ENCODE measurements at regions not wholly inside any gene's neighbourhood (a gene's known extent, or its start where the extent isn't known, plus 50 kb on each side); places are given as distances from the start of the nearest gene placed in this dataset.

DNA sequence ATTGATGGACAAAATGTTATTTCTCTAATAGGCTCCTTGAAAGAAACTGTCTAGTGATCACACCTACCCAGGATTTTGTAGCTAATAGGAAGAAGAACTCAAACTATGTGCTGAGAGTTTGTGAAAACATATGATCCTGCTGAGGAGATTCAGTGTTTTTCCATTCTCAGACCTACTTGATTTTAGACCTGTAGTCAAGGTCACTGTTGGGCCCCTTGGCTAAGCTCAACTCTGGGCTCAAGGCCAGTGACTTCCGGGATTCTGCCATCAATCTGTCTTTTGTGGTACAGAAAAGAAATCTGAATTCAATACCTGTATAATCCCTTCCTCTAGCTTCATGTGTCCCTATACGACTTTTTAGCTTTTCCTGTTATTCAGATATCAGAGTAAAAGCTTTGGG, 79.7 kb upstream of the FERD3L start (continued):
- TF ChIP-seq CREB1 (IDR thresholded peaks at IDR 0.05): no peak
- no peak for TF ChIP-seq NRF1 (IDR thresholded peaks at IDR 0.05; ENCODE audit: low read depth, low read length)
- TF ChIP-seq POLR2A (IDR thresholded peaks at IDR 0.05; ENCODE audit: control extremely low read depth in 1 of 2, low read depth in 2 of 2, low read length in 2 of 2): no peak
- no peak for TF ChIP-seq POLR2AphosphoS5 (IDR thresholded peaks at IDR 0.05; ENCODE audit: low read depth, low read length)
- TF ChIP-seq SP2 (IDR thresholded peaks at IDR 0.05; ENCODE audit: low read length): no peak
- TF ChIP-seq CEBPB (IDR thresholded peaks at IDR 0.05; ENCODE audit: low read depth, low read length): no peak
- TF ChIP-seq RBBP5 (IDR thresholded peaks at IDR 0.05; ENCODE audit: borderline replicate concordance, low read depth, low read length): no peak
- no peak for TF ChIP-seq CHD7 (IDR thresholded peaks at IDR 0.05; ENCODE audit: insufficient replicate concordance, low read length)

Data from H1 (cell line).